ENCODE measurements at regions not wholly inside any gene's neighbourhood (a gene's known extent, or its start where the extent isn't known, plus 50 kb on each side); places are given as distances from the start of the nearest gene placed in this dataset.

DNA sequence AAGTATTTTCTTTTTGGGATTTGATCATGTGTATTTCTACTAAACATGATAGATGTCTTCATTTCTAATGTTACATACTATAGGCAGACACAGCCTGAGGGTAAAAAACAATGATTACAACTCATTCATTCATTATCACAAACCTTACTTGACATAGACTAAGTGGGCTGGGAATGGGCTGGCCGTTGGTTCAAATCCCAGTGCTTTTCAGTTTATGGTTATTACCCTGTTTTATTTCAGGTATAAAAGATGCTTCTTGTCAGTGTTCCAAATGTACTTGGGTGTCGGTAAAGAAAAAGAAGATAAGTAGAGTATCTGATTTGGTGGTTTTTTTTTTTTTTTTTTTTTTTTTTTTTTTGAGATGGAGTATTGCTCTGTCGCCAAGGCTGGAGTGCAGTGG is 149.7 kb upstream of the ZFHX3 start:
- TF ChIP-seq, protein P1, sequence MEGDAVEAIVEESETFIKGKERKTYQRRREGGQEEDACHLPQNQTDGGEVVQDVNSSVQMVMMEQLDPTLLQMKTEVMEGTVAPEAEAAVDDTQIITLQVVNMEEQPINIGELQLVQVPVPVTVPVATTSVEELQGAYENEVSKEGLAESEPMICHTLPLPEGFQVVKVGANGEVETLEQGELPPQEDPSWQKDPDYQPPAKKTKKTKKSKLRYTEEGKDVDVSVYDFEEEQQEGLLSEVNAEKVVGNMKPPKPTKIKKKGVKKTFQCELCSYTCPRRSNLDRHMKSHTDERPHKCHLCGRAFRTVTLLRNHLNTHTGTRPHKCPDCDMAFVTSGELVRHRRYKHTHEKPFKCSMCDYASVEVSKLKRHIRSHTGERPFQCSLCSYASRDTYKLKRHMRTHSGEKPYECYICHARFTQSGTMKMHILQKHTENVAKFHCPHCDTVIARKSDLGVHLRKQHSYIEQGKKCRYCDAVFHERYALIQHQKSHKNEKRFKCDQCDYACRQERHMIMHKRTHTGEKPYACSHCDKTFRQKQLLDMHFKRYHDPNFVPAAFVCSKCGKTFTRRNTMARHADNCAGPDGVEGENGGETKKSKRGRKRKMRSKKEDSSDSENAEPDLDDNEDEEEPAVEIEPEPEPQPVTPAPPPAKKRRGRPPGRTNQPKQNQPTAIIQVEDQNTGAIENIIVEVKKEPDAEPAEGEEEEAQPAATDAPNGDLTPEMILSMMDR (IDR thresholded peaks at IDR 0.05; ENCODE audit: low read depth, low read length, poor library complexity, severe bottlenecking): no peak
- no peak for TF ChIP-seq EZH2phosphoT487 (IDR thresholded peaks at IDR 0.05; ENCODE audit: borderline replicate concordance, low read length)

All from DOHH2 (cell line).